ENCODE measurements at regions not wholly inside any gene's neighbourhood (a gene's known extent, or its start where the extent isn't known, plus 50 kb on each side); places are given as distances from the start of the nearest gene placed in this dataset.
A peak's percentile ranks its signal among the peaks of the same experiment; 100 is the strongest.

DNA sequence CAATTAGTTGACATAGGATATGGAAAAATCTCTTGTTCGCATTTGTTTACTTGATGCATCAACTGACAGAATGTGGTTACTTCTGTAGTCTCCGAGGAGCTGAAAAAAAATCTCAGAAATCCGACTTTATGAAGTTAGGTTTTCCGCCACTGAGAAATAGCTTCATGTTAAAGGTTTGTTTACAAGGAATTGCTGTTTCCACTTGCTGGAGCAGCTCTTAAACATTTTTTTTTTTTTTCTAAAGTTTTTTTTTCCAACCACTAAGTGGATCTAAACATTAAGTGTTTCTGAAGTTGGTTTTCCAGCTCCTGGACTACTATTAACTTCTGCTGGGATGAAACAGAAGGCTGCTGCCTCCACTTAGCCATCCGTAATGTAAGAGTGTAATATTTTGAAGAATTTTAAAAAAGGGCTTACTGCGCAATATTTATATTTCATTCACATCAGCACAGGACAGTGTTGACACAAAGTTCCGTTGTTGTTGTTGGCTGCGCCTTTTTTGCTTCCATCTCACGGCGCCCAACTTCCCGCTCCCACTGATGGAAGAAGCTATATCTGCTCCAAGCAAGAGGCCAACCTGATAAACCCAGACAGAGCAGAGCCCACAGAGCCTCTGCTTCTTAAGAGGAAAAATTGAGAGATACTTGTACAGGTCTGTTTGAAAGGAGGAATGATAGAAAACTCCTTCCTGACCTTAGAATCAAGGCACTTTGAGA is 167.7 kb upstream of the KCNJ16 start:
- no peak for DNase-seq

DNA sequence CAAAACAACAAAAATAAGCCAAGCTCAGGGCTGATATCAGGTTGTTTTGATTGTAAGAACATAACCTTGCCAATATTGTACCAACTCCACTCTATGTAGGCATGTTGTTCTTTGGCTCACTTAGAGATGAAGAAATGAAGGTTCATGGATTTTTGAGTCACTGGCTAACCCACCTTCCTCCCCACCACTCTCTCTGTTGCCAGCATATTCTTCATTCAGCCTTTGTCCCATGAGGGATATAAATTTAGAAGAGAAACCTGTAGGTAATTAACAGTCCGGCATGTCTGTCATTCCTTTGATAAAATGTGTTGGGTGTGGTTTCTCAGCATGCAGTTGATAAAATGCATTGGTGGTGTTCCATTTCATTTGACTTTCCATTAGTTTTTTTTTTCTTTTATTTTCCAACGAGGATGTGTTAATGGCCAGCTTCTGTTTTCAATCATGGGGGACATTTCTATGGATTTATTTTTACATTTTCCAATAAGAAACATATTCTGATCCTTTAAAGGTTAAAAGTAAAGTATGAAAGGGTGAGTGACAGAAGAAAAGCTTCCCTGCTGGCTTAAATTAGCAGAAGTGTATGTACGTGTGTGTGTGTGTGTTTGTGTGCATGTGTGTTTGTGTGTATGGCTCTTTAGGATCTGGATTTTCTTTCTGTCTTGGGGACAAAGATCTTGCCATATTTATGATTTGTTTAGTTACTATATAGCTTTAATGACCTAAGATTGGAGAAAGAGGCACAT is 166.2 kb upstream of the KCNJ16 start:
- no peak for DNase-seq

DNA sequence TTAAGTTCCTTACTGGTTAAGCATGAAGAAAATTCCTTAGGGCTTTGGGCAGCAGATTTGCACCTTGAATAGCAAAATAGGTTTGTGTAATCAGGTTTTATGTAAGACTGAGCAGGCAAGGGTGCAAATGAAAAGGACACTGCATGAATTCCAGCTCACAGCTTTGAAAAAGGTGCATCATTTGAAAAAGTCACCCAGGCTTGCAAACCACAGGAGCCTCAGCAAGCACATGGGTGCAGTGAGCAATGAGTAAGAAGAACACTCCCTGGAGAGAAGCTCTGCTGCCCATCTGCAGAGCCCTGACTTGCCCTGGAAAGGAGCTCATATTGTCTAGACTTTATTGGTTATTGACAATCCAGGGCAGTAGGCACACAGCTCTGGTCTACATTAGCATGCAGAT is 165.6 kb upstream of the KCNJ16 start:
- DNase-seq = no peak

DNA sequence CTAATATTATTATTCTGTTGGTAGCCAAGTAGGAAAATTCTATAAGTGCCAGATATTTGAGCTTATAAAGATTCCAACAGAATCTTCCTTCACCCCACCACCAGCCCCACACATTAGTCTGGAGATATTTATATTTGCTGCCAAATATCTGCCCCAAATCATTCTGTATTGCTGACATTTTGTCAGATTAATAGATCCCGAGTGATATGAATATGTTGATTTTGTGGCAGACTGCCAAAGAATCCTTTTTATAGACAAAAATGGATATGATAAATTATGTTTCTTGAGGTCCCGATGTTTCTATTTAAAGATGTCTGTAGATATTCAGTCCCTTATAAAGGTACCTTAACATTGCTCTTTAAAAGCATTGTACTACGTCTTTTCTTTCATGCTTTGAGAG is 162.2 kb upstream of the KCNJ16 start:
- DNase-seq = no peak

DNA sequence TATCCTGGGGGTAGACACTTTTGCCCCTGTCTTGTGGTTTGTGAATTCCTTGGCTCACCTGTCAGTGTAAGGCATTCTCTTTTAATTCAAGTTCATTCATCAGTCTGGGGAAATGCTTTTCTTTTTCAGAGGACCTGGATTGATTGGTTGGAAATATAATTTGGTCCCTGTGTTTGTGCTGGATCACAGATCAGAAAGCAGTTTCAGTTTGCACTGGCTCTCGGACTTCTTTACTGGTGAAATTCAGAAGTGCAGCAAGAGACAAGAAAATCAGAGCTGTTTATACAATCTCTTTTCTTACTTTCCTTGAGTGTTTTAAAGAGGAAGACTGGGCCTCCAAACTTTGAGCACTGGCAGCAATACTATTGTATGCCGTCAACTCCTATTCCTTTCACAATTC is 161.8 kb upstream of the KCNJ16 start:
- no peak for DNase-seq

DNA sequence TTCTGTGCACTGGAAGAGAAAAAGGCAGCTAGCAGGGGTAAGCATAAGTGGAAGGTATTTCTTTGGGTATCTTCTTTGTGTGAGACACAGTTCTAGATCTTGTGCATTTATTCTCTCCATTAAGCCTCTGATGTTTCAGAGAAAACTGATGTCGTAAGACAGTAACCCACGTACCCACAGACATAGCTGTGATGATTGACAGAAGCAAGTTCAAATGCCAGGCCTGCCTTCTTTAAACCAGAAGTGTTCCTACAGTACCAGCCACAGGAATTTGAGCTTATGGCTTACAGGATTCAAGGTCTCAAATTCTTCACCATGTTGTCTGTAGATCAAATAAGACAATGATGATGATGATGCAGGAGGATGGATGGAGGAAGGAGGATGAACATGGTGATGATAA is 161.4 kb upstream of the KCNJ16 start:
- DNase-seq = no peak

DNA sequence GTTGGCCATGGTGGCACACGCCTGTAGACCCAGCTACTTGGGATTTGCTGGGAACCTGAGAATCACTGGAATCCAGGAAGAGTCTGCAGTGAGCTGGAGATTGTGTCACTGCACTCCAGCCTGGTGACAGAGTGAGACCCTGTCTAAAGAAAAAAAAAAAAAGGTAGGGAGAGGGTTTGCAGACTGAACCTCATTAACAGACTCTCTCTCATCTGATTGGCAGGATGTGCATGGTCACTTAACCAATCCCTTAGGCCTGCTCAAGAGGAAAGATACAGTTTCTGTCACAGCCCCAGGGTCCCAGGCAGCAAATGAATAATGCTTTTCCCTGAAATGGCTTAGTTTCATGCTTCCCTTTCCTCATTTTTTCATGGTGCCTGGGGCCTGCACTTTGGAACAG is 160.5 kb upstream of the KCNJ16 start:
- DNase-seq = no peak

DNA sequence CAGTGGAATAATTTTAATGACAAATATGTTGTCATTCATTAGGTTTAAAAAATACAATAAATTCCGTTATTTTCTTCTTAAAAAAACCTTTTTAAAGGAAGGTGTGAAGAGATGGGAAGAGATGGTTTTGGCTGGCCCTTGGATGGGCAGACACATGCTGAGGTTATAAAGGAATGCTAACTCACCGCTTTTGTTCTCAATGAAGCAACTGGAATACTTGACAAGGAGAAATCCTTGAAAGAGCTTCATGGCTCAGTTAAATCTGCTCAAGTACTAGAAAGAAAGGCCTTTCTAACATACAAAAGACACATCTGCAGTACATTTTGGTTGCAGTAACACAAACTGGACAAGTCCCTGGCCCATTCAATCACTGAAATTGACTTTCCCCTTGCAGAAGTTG is 158.3 kb upstream of the KCNJ16 start:
- no peak for DNase-seq

DNA sequence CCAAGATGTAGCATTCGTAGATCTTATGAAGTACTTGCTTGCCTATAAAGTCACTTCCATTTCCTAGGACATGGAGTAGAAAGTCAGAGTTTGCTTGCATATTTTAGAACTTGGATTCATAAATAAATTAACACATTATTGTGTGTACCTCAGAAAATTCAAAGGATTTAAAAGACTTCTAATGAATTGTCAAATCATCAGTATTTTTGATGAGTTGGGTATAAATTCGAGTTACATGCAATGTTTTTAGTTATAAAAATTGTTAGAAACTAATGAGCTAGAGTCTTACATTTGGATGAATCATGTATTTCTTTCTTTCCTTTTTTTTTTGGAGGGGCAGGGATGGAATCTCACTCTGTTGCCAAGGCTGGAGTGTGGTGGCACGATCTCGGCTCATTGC is 156.9 kb upstream of the KCNJ16 start:
- DNase-seq = no peak

DNA sequence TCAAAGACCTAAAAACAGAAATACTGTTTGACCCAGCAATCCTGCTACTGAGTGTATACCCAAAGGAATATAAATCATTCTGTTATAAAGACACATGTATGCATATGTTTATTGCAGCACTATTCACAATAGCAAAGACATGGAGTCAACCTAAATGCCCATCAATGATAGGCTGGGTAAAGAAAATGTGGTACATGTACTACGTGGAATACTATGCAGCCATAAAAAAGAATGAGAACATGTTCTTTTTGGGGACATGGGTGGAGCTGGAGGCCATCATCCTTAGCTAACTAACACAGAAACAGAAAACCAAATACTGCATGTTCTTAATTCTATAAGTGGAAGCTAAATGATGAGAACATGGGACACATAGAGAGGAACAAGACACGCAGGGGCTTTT is 155.2 kb upstream of the KCNJ16 start:
- DNase-seq = no peak

DNA sequence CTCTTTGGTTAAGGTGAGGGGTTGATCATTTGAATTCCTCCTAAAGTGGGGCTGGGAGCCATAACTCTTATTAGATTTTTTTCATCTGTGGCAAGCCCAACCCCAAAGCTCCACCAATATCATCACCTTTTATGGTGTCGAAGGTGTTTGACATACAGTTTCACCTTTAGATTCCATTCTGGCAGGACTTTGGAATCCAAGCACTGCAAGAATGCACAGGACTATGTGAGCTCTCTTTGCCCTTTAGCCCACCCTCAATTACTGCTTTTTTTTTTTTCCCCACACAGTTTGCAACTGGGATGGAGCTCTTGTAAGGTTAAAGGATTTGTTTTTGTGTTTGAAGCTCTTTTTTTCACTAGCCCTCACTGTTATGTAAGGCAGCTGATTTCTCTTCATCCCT is 154.0 kb upstream of the KCNJ16 start:
- no peak for DNase-seq

DNA sequence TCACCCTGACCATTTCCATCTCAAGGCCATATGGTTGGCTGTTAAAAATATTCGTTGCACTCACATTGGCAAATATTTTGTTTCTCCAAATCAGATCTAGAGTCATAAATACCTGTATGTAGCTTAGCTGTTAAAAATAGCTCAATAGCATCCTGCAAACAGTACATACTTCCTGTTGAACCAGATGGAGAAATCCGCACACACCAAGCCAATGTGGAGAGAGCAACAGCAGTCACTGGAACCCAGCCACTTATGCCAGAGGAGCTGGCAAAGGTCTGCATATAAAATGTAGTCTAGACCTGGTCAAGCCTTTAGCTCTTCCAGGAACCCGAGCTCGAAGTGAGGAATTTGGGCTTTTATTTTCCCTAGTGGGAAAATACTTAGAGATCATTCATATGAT is 146.4 kb upstream of the KCNJ16 start:
- peak; percentile 47 for DNase-seq

DNA sequence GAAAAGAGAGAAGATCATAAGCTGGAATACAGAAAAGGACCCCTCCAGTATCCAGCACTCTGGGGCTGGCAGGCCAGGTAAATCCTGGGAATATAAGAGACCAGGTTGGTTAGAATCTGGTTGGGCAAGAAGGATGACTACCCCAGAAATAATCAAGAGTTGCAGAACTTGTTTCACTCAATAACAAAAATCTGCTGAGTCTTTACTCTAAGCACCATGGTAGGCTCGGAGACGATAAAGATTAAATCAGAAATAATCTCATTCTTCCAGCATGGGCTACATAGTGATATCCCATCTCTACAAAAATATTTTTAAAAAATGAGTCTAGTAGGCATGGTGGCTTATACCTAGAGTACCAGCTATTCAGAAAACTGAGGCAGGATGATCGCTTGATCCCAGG is 138.0 kb upstream of the KCNJ16 start:
- no peak for DNase-seq

DNA sequence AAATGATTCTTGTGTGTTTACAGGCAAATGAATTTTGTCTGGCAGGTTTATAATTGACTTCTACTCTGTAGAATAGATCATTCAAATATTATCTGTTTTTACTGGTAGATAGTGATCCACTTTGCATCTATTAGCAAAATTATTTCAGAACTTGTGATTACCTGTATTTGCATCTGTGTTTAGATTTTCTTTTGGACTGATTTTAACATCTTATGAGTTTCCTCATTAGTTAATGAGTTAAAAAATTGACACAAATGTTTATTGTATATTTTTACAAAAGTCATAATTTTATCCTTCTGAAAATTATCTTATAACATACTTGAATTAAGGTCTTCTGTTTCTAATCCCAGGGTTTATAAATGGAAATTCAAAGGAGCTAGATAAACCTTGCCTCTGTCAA is 132.0 kb upstream of the KCNJ16 start:
- no peak for DNase-seq

DNA sequence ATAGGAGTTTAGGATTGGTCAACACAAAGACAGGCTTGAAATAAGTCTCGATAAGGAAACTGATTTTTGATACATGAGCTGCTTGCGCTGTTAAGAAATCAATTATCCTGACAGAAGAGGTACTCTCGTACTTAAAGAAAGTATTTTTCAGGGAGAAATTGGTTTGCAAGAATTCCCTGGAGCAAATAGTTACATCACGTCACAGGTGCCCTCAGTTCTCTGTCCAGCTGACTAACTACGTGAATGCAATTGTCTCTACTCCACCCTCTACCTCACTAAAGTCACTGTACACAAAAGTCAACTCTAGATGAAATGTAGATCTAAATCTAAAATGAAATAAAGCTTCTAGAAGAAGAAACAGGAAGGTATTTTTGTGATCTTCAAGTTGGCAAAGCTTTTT is 130.6 kb upstream of the KCNJ16 start:
- DNase-seq = no peak

DNA sequence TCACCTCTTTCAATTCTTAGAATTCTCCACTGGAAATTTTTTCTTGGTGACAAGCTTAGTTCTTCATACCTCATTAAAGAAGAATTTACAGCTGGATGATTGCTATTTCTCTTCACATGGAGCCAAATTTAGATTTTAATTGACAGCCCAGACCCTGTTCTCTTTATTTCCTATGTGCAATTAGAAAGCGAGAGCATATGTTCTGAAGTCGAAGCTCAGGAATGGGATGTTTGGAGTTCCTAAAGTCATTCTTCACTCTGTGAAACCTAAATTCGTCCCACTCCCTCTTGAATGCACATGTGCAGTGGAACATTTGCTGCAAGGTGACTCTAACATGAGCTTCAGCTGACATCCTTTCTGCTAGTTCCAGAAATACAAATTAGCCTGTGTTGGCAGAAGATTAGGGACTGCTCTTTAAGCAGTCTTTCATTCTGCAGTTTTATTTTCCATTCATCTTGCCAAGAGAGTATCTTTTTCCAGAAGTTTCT is 129.3 kb upstream of the KCNJ16 start:
- no peak for DNase-seq

DNA sequence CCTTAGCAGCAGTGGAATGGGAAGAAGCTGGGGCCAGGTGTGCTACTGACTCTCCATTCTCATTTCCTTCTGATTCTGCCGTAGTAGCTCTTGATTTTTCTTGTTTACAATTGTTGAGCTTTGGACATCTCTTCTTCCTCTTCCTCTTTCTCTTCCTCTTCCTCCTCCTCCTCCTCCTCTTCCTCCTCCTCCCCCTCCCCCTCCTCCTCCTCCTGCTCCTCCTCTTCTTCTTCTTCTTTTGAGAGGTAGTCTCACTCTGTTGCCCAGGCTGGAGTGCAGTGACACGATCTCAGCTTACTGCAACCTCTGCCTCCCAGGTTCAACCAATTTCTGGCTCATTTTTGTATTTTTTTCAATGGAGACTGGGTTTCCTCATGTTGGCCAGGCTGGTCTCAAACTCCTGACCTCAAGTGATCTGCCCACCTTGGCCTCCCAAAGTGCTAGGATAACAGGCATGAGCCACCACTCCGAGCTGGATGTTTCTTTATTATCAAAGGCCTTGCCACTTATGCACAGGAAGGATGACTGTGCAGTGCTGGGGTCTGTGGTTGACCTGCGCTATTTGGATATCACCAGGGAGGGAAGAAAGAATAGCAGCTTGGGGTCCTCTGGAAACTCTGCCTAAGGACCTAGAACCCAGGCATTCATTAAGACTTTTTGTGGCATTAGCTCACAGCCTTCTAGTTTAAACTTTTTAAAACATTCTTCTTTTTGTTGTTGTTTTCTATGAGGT is 127.8 kb upstream of the KCNJ16 start:
- no peak for DNase-seq

DNA sequence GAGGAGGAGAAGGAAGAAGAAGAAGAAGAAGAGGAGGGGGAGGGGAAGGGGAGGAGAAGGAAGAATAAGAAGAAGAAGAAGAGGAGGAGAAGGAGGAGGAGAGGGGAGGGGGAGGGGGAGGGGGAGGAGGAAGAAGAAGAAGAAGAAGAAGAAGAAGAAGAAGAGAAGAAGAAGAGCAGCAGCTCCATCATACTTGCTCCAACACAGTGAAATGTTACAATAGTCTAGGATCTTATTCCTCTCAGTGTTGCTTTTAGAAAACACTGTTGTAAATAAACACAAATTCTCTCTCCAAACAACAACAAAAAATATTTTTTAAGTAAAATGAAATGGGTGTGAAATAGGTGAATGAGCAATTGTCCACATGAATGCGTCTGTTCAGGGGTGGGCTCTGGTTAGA is 126.6 kb upstream of the KCNJ16 start:
- DNase-seq = no peak

DNA sequence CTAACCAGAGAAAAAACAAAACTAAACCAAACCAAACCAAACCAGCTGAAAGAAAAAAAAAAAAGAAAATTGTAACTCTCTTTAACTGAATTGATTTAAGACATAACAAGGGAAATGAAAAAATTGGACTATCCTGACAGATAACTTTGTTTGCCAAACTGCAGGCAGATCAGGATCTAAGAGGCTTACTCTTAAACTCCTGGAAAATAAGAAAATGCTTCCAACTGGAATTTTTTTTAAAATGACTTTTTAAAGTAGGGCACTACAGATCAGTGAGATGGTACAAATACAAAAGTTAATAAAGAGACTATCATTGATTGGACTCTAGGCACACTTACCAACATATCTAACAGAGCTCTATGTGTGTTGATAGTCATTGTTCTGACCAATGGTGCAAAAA is 125.5 kb upstream of the KCNJ16 start:
- DNase-seq = no peak

DNA sequence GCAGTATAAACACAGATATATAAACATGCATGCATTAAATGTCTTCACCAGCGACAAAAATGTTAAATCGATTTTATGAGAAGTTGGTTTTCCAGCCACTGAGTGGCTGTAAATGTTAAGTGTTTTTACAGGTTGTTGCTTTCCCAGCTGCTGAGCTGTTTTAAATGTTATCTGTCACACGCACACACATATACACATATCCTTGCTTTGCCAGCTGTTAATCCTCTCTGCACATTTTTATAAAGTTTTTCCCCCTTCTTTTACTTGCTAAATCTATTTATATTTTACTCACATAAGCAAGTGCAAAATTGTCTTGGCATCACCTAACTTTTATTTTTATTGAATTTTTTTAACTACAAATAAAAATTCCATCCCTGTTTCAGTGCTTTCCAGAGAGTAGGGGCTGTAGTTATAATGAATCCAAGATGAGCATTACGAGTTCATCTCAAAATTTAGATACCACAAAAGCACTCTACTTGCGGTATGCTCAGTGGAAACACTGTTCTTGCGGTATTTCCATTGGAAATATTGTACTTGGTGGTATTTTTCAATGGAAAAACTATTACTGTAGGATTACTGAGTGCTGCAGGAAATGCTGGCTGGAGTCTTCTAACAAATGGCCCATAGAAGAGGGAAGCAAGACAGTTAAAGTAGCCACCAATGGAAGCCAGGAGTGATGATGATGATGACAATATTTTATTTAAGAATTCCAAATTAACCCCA is 124.9 kb upstream of the KCNJ16 start:
- peak; percentile 77 for DNase-seq

DNA sequence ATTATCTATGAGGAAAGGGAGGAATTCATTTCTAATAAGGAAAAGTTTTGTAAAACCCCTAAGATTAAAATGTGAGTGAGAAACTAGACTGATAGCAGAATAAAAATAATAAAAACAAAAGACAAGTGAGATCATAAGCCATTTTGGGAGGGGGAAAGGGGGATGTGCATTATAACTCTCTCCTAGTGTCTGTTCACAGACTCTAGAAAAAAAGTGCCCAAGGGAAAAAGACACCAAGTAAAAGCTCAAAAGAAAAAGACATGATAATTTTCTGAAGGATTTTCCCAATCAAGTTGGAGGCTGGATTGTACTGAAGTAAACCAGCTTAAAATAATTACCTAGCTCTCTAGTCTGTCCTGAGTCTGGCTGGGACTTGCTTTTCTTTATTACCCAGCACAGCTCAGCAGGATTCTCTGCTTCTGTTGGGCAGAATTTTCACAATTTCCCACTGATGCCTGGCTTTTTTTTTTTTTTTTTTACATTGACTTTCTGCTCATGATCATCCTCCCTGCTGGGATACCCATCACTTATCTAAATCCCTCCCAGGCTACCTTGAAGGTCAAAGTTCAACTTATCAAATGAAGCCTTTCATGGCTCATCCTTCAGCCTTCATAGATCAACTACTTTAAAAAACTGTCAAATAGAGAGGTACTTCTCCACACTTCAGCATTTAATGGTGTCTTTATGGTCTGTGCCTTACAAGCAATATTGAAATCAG is 124.2 kb upstream of the KCNJ16 start:
- DNase-seq = peak; percentile 96

DNA sequence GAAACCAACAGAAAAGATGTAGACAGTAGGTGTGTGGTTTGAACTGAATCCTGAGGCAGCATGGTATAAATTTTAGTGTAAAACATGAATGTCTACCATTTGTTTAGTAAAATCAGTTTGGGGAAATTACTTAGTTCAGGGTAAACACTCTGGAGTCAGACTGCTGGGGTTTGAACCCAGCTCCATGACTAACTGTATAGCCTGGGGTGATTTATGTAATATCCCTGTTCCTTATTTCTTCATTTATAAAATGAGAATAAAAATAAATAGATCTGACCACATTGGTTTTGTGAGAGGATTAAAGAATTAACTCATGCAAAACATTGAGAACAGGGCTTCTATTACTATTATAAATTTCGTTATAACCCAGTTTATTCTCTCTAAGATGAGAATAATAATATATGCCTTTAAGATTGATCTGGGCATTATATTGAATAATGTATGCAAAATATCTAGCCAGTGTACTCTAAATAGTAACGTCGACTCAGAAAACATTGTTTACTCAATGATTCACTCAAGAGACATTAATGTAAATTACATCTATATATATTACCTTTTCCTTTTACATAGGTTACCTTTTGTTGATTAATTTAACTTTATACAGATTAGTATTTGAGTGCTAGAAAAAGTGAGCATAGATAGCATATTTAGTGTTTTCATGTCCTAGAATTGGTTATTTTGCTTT is 120.6 kb upstream of the KCNJ16 start:
- no peak for DNase-seq
